ENCODE measurements at regions not wholly inside any gene's neighbourhood (a gene's known extent, or its start where the extent isn't known, plus 50 kb on each side); places are given as distances from the start of the nearest gene placed in this dataset.

- TF ChIP-seq, protein P1, sequence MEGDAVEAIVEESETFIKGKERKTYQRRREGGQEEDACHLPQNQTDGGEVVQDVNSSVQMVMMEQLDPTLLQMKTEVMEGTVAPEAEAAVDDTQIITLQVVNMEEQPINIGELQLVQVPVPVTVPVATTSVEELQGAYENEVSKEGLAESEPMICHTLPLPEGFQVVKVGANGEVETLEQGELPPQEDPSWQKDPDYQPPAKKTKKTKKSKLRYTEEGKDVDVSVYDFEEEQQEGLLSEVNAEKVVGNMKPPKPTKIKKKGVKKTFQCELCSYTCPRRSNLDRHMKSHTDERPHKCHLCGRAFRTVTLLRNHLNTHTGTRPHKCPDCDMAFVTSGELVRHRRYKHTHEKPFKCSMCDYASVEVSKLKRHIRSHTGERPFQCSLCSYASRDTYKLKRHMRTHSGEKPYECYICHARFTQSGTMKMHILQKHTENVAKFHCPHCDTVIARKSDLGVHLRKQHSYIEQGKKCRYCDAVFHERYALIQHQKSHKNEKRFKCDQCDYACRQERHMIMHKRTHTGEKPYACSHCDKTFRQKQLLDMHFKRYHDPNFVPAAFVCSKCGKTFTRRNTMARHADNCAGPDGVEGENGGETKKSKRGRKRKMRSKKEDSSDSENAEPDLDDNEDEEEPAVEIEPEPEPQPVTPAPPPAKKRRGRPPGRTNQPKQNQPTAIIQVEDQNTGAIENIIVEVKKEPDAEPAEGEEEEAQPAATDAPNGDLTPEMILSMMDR (IDR thresholded peaks at IDR 0.05; ENCODE audit: insufficient read depth, low read length, poor library complexity, severe bottlenecking): no peak
- no peak for TF ChIP-seq EZH2phosphoT487 (conservative IDR thresholded peaks at IDR 0.05; ENCODE audit: low read length)
These were observed 933.5 kb upstream of the EEF2KMT start for GRCh38 chr16:6031102-6031501.

Measured in SU-DHL-6 (cell line).